ENCODE measurements at regions not wholly inside any gene's neighbourhood (a gene's known extent, or its start where the extent isn't known, plus 50 kb on each side); places are given as distances from the start of the nearest gene placed in this dataset.

- no peak for FAIRE-seq
- POLR2A ChIA-PET = no interaction called here
- in situ Hi-C loops (cut with MboI) (no loop called here), intact Hi-C loops (cut with micrococcal nuclease; ENCODE audit: unreplicated experiment) (no loop called here)
- H3K9ac ChIP-seq (ENCODE audit: control insufficient read depth, insufficient read depth, low read length) = no peak overlapping the region
- H3K27ac ChIP-seq (ENCODE audit: control insufficient read depth, insufficient read depth) = no peak overlapping the region
- no peak overlapping the region for H3K4me2 ChIP-seq (ENCODE audit: control insufficient read depth, insufficient read depth)
- no peak for ATAC-seq
- H4K20me1 ChIP-seq (ENCODE audit: control insufficient read depth, insufficient read depth) = no peaks in the 10 kb centered on the region
- no peaks in the 10 kb centered on the region for H3K36me3 ChIP-seq (ENCODE audit: control insufficient read depth in 2 of 2, insufficient read depth in 2 of 2, low read length in 1 of 2)
- BruUV-seq (replicated peaks) = no TSS peak
- H3K27me3 ChIP-seq (replicated peaks in 1 of 2; ENCODE audit: control insufficient read depth in 2 of 2, insufficient read depth in 2 of 2, low read length in 1 of 2) = no peaks in the 10 kb centered on the region
- RAD21 ChIA-PET (ENCODE audit: unreplicated experiment) = no interaction called here
- H3K4me3 ChIP-seq = no peak overlapping the region
- CTCF ChIA-PET = no interaction called here
- H3K79me2 ChIP-seq (ENCODE audit: control insufficient read depth, insufficient read depth, low read length) = no peaks in the 10 kb centered on the region
- H3K9me3 ChIP-seq (replicated peaks; ENCODE audit: control insufficient read depth, insufficient read depth, low read length) = no peaks in the 10 kb centered on the region
- TF ChIP-seq IKZF1 (conservative IDR thresholded peaks at IDR 0.05) = no peak
- TF ChIP-seq MXI1 (IDR thresholded peaks at IDR 0.05; ENCODE audit: low read depth, low read length) = no peak
- TF ChIP-seq PKNOX1 (IDR thresholded peaks at IDR 0.05) = no peak
- no peak for TF ChIP-seq GABPA (IDR thresholded peaks at IDR 0.05; ENCODE audit: low read depth)
- H3K4me1 ChIP-seq (ENCODE audit: control insufficient read depth, insufficient read depth, low read length) = no peaks in the 10 kb centered on the region
- WGBS (ENCODE audit: insufficient coverage, insufficient replicate concordance, low lambda C conversion rate, missing lambda C conversion rate) = 31% methylated on average over 3 of the region's 3 CpGs
- DNase-seq (ENCODE audit: low read depth, low spot score) = no peak
- H2AFZ ChIP-seq (ENCODE audit: control insufficient read depth, low read depth, low read length) = no peak overlapping the region
- SMC1A ChIA-PET (ENCODE audit: uncharacterized antibody, unreplicated experiment) = no interaction called here
These were observed 370.7 kb upstream of the IRX2 start for GRCh38 chr5:3122216-3122615.

GRCh38 chr5:3121813-3122212 lies 370.3 kb upstream of the IRX2 start:
- Histone ChIP-seq H3K4me1 (ENCODE audit: control insufficient read depth, insufficient read depth, low read length) (no peaks in the 10 kb centered on the region), H3K4me2 (ENCODE audit: control insufficient read depth, insufficient read depth) (no peak overlapping the region), H3K27me3 (replicated peaks in 1 of 2; ENCODE audit: control insufficient read depth in 2 of 2, insufficient read depth in 2 of 2, low read length in 1 of 2) (no peaks in the 10 kb centered on the region), H2AFZ (ENCODE audit: control insufficient read depth, low read depth, low read length) (no peak overlapping the region), H3K9ac (ENCODE audit: control insufficient read depth, insufficient read depth, low read length) (no peak overlapping the region), H3K27ac (ENCODE audit: control insufficient read depth, insufficient read depth) (no peak overlapping the region), H3K36me3 (ENCODE audit: control insufficient read depth in 2 of 2, insufficient read depth in 2 of 2, low read length in 1 of 2) (no peaks in the 10 kb centered on the region), H3K4me3 (no peak overlapping the region), H3K79me2 (ENCODE audit: control insufficient read depth, insufficient read depth, low read length) (no peaks in the 10 kb centered on the region), H3K9me3 (replicated peaks; ENCODE audit: control insufficient read depth, insufficient read depth, low read length) (no peaks in the 10 kb centered on the region), H4K20me1 (ENCODE audit: control insufficient read depth, insufficient read depth) (no peaks in the 10 kb centered on the region)
- DNase-seq (ENCODE audit: low read depth, low spot score) (no peak), FAIRE-seq (no peak), ATAC-seq (no peak)
- TF ChIP-seq TBL1XR1 (IDR thresholded peaks at IDR 0.05; ENCODE audit: low read depth, low read length) (no peak), ZBED1 (IDR thresholded peaks at IDR 0.05; ENCODE audit: borderline replicate concordance) (no peak), NFXL1 (IDR thresholded peaks at IDR 0.05; ENCODE audit: borderline replicate concordance) (no peak), POU2F2 (IDR thresholded peaks at IDR 0.05; ENCODE audit: borderline replicate concordance, low read depth, low read length) (no peak)
- RAD21 ChIA-PET (ENCODE audit: unreplicated experiment) = no interaction called here
- CTCF ChIA-PET = no interaction called here
- 38% methylated on average over 21 of the region's 21 CpGs for WGBS (ENCODE audit: insufficient coverage, insufficient replicate concordance, low lambda C conversion rate, missing lambda C conversion rate)
- no TSS peak for BruUV-seq (replicated peaks)
- in situ Hi-C loops (cut with MboI) (no loop called here), intact Hi-C loops (cut with micrococcal nuclease; ENCODE audit: unreplicated experiment) (no loop called here)
- POLR2A ChIA-PET = no interaction called here
- SMC1A ChIA-PET (ENCODE audit: uncharacterized antibody, unreplicated experiment) = no interaction called here
